Islet precursor cell (in vitro differentiated cells): ENCODE measurements at regions not wholly inside any gene's neighbourhood (a gene's known extent, or its start where the extent isn't known, plus 50 kb on each side); places are given as distances from the start of the nearest gene placed in this dataset.

ENCODE experiments used
- DNase-seq: peaks from one replicate; pipeline ENCODE4 v3.0.0-alpha.2; 2018

GRCh38 chr2:164078421-164078820, 342.6 kb upstream of the FIGN start:
- DNase-seq = no peak

GRCh38 chr2:164073101-164074074, 337.6 kb upstream of the FIGN start:
- no peak for DNase-seq

- no peak for DNase-seq
These were observed 333.7 kb upstream of the FIGN start for GRCh38 chr2:164069540-164069939.

GRCh38 chr2:164068063-164068462, 332.3 kb upstream of the FIGN start:
- DNase-seq = no peak

- no peak for DNase-seq
These were observed 330.3 kb upstream of the FIGN start for GRCh38 chr2:164066095-164066494.

- no peak for DNase-seq
These were observed 329.2 kb upstream of the FIGN start for GRCh38 chr2:164065038-164065437.

GRCh38 chr2:164061129-164061746, 325.4 kb upstream of the FIGN start:
- peak; percentile 63 for DNase-seq

- DNase-seq = no peak
These were observed 324.2 kb upstream of the FIGN start for GRCh38 chr2:164060031-164060430.

- DNase-seq = no peak
These were observed 319.8 kb upstream of the FIGN start for GRCh38 chr2:164055623-164056022.

GRCh38 chr2:164054651-164055050, 318.8 kb upstream of the FIGN start:
- DNase-seq = no peak

- no peak for DNase-seq
These were observed 317.2 kb upstream of the FIGN start for GRCh38 chr2:164053021-164053420.

GRCh38 chr2:164052006-164052405, 316.2 kb upstream of the FIGN start:
- DNase-seq = no peak

- no peak for DNase-seq
These were observed 312.9 kb upstream of the FIGN start for GRCh38 chr2:164048729-164049128.

GRCh38 chr2:164046040-164046439, 310.2 kb upstream of the FIGN start:
- DNase-seq = peak; percentile 52

GRCh38 chr2:164044622-164045021, 308.8 kb upstream of the FIGN start:
- DNase-seq = no peak

- no peak for DNase-seq
These were observed 303.5 kb upstream of the FIGN start for GRCh38 chr2:164039270-164039669.

GRCh38 chr2:164032995-164033394, 297.2 kb upstream of the FIGN start:
- DNase-seq = no peak

GRCh38 chr2:164030623-164031022, 294.8 kb upstream of the FIGN start:
- DNase-seq = no peak

- no peak for DNase-seq
These were observed 293.2 kb upstream of the FIGN start for GRCh38 chr2:164028814-164029534.

- no peak for DNase-seq
These were observed 288.6 kb upstream of the FIGN start for GRCh38 chr2:164024396-164024795.

- no peak for DNase-seq
These were observed 288.1 kb upstream of the FIGN start for GRCh38 chr2:164023896-164024295.

- no peak for DNase-seq
These were observed 279.7 kb upstream of the FIGN start for GRCh38 chr2:164015328-164016123.

GRCh38 chr2:164014791-164015190, 279.0 kb upstream of the FIGN start:
- DNase-seq = no peak
